SK-N-SH (cell line): ENCODE measurements at regions not wholly inside any gene's neighbourhood (a gene's known extent, or its start where the extent isn't known, plus 50 kb on each side); places are given as distances from the start of the nearest gene placed in this dataset.

ENCODE experiments used
- CTCF ChIA-PET: fragments of 300-600, 350-600 bp; formaldehyde crosslinking; extraction: SDS; loops from one replicate; lab custom pipeline; 2021; lab: Yijun Ruan, JAX
- POLR2A ChIA-PET: fragments of 350-600 bp; sonication (Branson Sonifier 250); formaldehyde crosslinking; extraction: SDS; loops from one replicate; lab custom pipeline; 2020; ENCODE audit warnings: antibody characterized with exemption, inconsistent platforms; lab: Yijun Ruan, JAX
- DNase-seq: peaks from one replicate; pipeline ENCODE4 v3.0.0; 2012
- H2AFZ ChIP-seq: fragments of 200-600 bp; sonication (generic); 2 replicates; pipeline ENCODE4 v1.8.1; 2016; ENCODE audit warnings: antibody characterized with exemption, mild to moderate bottlenecking, low read depth
- H3F3A ChIP-seq: fragments of 200-600 bp; sonication (generic); replicated peaks from 2 replicates; pipeline ENCODE3; 2016; ENCODE audit warnings: antibody characterized with exemption, mild to moderate bottlenecking; ENCODE audit not compliant: insufficient read depth
- H3K27ac ChIP-seq, 2 experiments: fragments of 200-500 bp in 1 of 2; fragments of 200-600 bp in 1 of 2; sonication (Bioruptor generic) in 1 of 2; sonication (generic), shearing (Covaris generic) in 1 of 2; 2 replicates each; pipeline versions ENCODE4 v1.5.1 to v1.6.1; 2014 to 2016; ENCODE audit warnings: low read depth in 2 of 2, inconsistent platforms in 1 of 2, low read length in 1 of 2, mild to moderate bottlenecking in 1 of 2, mixed read lengths in 1 of 2
- H3K27me3 ChIP-seq: fragments of 200-600 bp; sonication (generic), shearing (Covaris generic); 2 replicates; pipeline ENCODE4 v1.6.1; 2016; ENCODE audit warnings: mixed run types; ENCODE audit not compliant: insufficient read depth
- H3K36me3 ChIP-seq, 2 experiments: fragments of 200-500 bp in 1 of 2; fragments of 200-600 bp in 1 of 2; sonication (Bioruptor generic) in 1 of 2; sonication (generic) in 1 of 2; replicated peaks in 1 of 2; 2 replicates each; pipeline versions ENCODE3 to v1.5.1; 2014 to 2016; ENCODE audit warnings: low read length in 1 of 2, mild to moderate bottlenecking in 1 of 2; ENCODE audit not compliant: insufficient read depth in 2 of 2, control insufficient read depth in 1 of 2
- H3K4me1 ChIP-seq, 2 experiments: fragments of 200-500 bp in 1 of 2; fragments of 200-600 bp in 1 of 2; sonication (Bioruptor generic) in 1 of 2; sonication (generic), shearing (Covaris generic) in 1 of 2; 2 replicates each; pipeline versions ENCODE4 v1.5.1 to v1.6.1; 2014 to 2016; ENCODE audit warnings: low read depth in 1 of 2, low read length in 1 of 2, mixed run types in 1 of 2; ENCODE audit not compliant: insufficient read depth in 2 of 2, control insufficient read depth in 1 of 2
- H3K4me2 ChIP-seq: fragments of 200-600 bp; sonication (generic), shearing (Covaris generic); 2 replicates; pipeline ENCODE4 v1.6.1; 2017; ENCODE audit warnings: mixed run types
- H3K4me3 ChIP-seq, 2 experiments: fragments of 200-500 bp in 1 of 2; fragments of 200-600 bp in 1 of 2; sonication (Bioruptor generic) in 1 of 2; sonication (generic), shearing (Covaris generic) in 1 of 2; 2 replicates each; pipeline versions ENCODE4 v1.5.1 to v1.8.1; 2014 to 2016; ENCODE audit warnings: low read depth in 2 of 2, inconsistent platforms in 1 of 2, low read length in 1 of 2, mild to moderate bottlenecking in 1 of 2, mixed read lengths in 1 of 2, moderate library complexity in 1 of 2
- H3K79me2 ChIP-seq: fragments of 200-600 bp; sonication (generic); 2 replicates; pipeline ENCODE4 v1.8.1; 2017; ENCODE audit warnings: mild to moderate bottlenecking; ENCODE audit not compliant: insufficient read depth
- H3K9ac ChIP-seq: fragments of 200-600 bp; sonication (generic); 2 replicates; pipeline ENCODE4 v1.6.1; 2017; ENCODE audit warnings: mixed run types
- H3K9me2 ChIP-seq: fragments of 200-600 bp; sonication (generic); 2 replicates; pipeline ENCODE4 v1.6.1; 2017; ENCODE audit warnings: mixed run types
- H3K9me3 ChIP-seq: fragments of 200-600 bp; sonication (generic); 2 replicates; pipeline ENCODE4 v1.6.1; 2017; ENCODE audit warnings: mixed run types, mild to moderate bottlenecking, moderate library complexity
- H4K20me1 ChIP-seq: fragments of 200-600 bp; sonication (generic); 2 replicates; pipeline ENCODE4 v1.6.1; 2017; ENCODE audit warnings: mild to moderate bottlenecking, mixed run types; ENCODE audit not compliant: insufficient read depth
- CHD2 ChIP-seq: fragments of 150-350 bp; IDR thresholded peaks from 2 replicates; pipeline ENCODE4 v1.6.1; 2018; ENCODE audit warnings: low read length; ENCODE audit not compliant: partially characterized antibody
- CTCF ChIP-seq: fragments of 200-600 bp; sonication (generic); IDR thresholded peaks from 2 replicates; pipeline ENCODE4 v1.6.1; 2017; ENCODE audit warnings: antibody characterized with exemption, mild to moderate bottlenecking, moderate library complexity
- ELF1 ChIP-seq: IDR thresholded peaks from 2 replicates; pipeline ENCODE4 v1.4.0; 2012
- EP300 ChIP-seq, 2 experiments: IDR thresholded peaks; 2 replicates each; pipeline versions ENCODE4 v1.4.0 to v1.6.1; 2012; ENCODE audit warnings: borderline replicate concordance in 1 of 2, low read depth in 1 of 2, low read length in 1 of 2
- EZH2phosphoT487 ChIP-seq: fragments of 200-600 bp; sonication (generic); IDR thresholded peaks from 2 replicates; pipeline ENCODE4 v1.6.1; 2017; ENCODE audit warnings: low read depth, mixed run types, mild to moderate bottlenecking, antibody characterized with exemption, moderate library complexity, borderline replicate concordance
- FOSL2 ChIP-seq: IDR thresholded peaks from 2 replicates; pipeline ENCODE4 v1.4.0; 2012; ENCODE audit warnings: low read depth, mild to moderate bottlenecking, moderate library complexity, borderline replicate concordance
- FOXJ3 ChIP-seq: sonication (generic); formaldehyde crosslinking; IDR thresholded peaks from 2 replicates; pipeline ENCODE4 v1.5.1; 2020; ENCODE audit warnings: mild to moderate bottlenecking, missing genetic modification reagents
- GABPA ChIP-seq: IDR thresholded peaks from 2 replicates; pipeline ENCODE4 v1.4.0; 2012; ENCODE audit warnings: low read depth, mild to moderate bottlenecking
- GATA2 ChIP-seq: sonication (generic); formaldehyde crosslinking; IDR thresholded peaks from 2 replicates; pipeline ENCODE4 v1.5.0; 2020; ENCODE audit warnings: mild to moderate bottlenecking, missing genetic modification reagents
- PBX3 ChIP-seq: IDR thresholded peaks from 2 replicates; pipeline ENCODE4; 2012
- RAD21 ChIP-seq: IDR thresholded peaks from 2 replicates; pipeline ENCODE4 v1.6.1; 2012; ENCODE audit warnings: mild to moderate bottlenecking, low read length
- RCOR1 ChIP-seq: fragments of 150-350 bp; IDR thresholded peaks from 2 replicates; pipeline ENCODE4 v1.6.1; 2017; ENCODE audit warnings: antibody characterized with exemption, low read length
- RXRA ChIP-seq: IDR thresholded peaks from 2 replicates; pipeline ENCODE4 v1.4.0; 2012; ENCODE audit warnings: low read depth, mild to moderate bottlenecking, borderline replicate concordance
- TCF12 ChIP-seq: IDR thresholded peaks from 2 replicates; pipeline ENCODE4 v1.4.0; 2012
- WGBS: methylation state at CpG from one replicate; pipeline ENCODE4 v1.1.6; 2017; ENCODE audit warnings: low lambda C conversion rate; 5-methylcytosine and 5-hydroxymethylcytosine counted together

GRCh38 chr18:40382197-40382596, 1572.8 kb upstream of the PIK3C3 start:
- H3K4me2 ChIP-seq, result no peak overlapping the region
- DNase-seq, result no peak
- peaks cover 0 to 3% of the 10 kb centered on the region in 2 experiments; a peak in 2 of 4 replicates for H3K4me1 ChIP-seq
- ChIA-PET CTCF (no interaction called here), POLR2A (no interaction called here)
- no peaks in the 10 kb centered on the region for H3K9me3 ChIP-seq
- WGBS, result 39% methylated on average over 2 of the region's 2 CpGs
- no peaks in the 10 kb centered on the region for H4K20me1 ChIP-seq
- no peaks in the 10 kb centered on the region for H3K79me2 ChIP-seq
- H3K36me3 ChIP-seq, result no peaks in the 10 kb centered on the region
- H3F3A ChIP-seq, result no peaks in the 10 kb centered on the region
- H3K27ac ChIP-seq, result no peak overlapping the region
- no peak overlapping the region for H3K4me3 ChIP-seq
- H3K9ac ChIP-seq, result no peak overlapping the region
- TF ChIP-seq EZH2phosphoT487 (no peak), RAD21 (no peak), FOXJ3 (no peak), ELF1 (no peak), RXRA (no peak), EP300 (IDR thresholded peaks at IDR 0.05; ENCODE audit: borderline replicate concordance in 1 of 2, low read depth in 1 of 2, low read length in 1 of 2) (no peak), PBX3 (no peak), RCOR1 (no peak), TCF12 (no peak), FOSL2 (no peak), GABPA (no peak)
- H3K27me3 ChIP-seq, result no peaks in the 10 kb centered on the region
- H2AFZ ChIP-seq, result no peak overlapping the region
- H3K9me2 ChIP-seq, result no peaks in the 10 kb centered on the region

GRCh38 chr18:40380686-40381439, 1574.2 kb upstream of the PIK3C3 start:
- DNase-seq, result peak; percentile 22
- no peak overlapping the region for H2AFZ ChIP-seq

More at GRCh38 chr18:40380686-40381439, 1574.2 kb upstream of the PIK3C3 start:
- H3K79me2 ChIP-seq, result no peaks in the 10 kb centered on the region
- H3K27ac ChIP-seq, result no peak overlapping the region
- no peak overlapping the region for H3K4me2 ChIP-seq
- H4K20me1 ChIP-seq, result no peaks in the 10 kb centered on the region
- TF ChIP-seq PBX3 (no peak), GATA2 (peak; percentile 50; the same call in 1 of the 2 replicates), CTCF (no peak), TCF12 (no peak), RAD21 (no peak), EZH2phosphoT487 (no peak), CHD2 (no peak)
- TF ChIP-seq, all 33 proteins: peak for 1
- WGBS, result 48% methylated on average over 6 of the region's 6 CpGs
- no peak overlapping the region for H3K4me3 ChIP-seq
- no peak overlapping the region for H3K9ac ChIP-seq
- POLR2A ChIA-PET, result no interaction called here
- no peaks in the 10 kb centered on the region for H3K36me3 ChIP-seq
- H3K4me1 ChIP-seq, result peaks cover 0 to 3% of the 10 kb centered on the region in 2 experiments; a peak in 2 of 4 replicates
- no peaks in the 10 kb centered on the region for H3F3A ChIP-seq
- CTCF ChIA-PET, result interaction anchor here (0.7 to 0.8 kb wide), 2 partner anchors 27 to 165 kb away, joined by 3 read pairs; no protein-coding TSS in a partner anchor
- H3K9me2 ChIP-seq, result no peaks in the 10 kb centered on the region
- no peaks in the 10 kb centered on the region for H3K9me3 ChIP-seq
- no peaks in the 10 kb centered on the region for H3K27me3 ChIP-seq
